NCI-H128 (cell line): ENCODE measurements at regions not wholly inside any gene's neighbourhood (a gene's known extent, or its start where the extent isn't known, plus 50 kb on each side); places are given as distances from the start of the nearest gene placed in this dataset.

Experiments
- DNase-seq: peaks from one replicate; lab custom pipeline; 2025; ENCODE audit not compliant: unreplicated experiment; lab: John Stamatoyannopoulos, UW

DNA sequence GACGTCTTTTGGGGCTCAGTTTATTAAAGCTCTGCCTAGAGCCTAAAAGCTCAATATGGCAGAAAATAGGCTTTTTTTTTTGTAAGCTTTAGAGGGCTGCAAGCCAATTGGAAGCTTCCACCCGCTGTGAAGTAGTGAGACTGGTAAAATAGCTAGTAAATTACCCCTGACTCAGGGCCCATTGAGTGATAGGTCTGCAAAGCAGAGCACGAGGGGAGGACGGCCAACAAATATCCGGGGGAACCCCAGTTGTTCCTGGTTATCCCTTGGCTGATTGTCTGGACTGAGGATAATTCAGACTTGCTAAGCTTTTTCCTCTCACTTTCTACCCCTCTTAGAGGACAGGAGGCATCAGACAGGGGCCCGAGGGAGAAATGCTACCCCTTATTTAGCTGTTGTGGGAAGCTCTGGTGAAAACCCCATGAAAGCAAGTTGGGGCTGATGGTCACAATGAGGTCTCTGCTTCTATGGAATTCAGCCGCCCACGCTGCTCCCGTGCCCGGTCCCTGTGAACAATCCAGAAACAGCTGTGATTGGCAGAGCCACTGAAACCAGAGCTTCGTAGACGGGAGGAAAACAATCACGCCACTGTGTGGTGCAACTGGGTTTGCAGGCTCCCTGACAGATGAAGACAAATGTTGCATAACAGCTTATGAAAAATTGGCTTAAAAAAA is 141.9 kb upstream of the LGALSL start:
- DNase-seq, result peak; percentile 18

DNA sequence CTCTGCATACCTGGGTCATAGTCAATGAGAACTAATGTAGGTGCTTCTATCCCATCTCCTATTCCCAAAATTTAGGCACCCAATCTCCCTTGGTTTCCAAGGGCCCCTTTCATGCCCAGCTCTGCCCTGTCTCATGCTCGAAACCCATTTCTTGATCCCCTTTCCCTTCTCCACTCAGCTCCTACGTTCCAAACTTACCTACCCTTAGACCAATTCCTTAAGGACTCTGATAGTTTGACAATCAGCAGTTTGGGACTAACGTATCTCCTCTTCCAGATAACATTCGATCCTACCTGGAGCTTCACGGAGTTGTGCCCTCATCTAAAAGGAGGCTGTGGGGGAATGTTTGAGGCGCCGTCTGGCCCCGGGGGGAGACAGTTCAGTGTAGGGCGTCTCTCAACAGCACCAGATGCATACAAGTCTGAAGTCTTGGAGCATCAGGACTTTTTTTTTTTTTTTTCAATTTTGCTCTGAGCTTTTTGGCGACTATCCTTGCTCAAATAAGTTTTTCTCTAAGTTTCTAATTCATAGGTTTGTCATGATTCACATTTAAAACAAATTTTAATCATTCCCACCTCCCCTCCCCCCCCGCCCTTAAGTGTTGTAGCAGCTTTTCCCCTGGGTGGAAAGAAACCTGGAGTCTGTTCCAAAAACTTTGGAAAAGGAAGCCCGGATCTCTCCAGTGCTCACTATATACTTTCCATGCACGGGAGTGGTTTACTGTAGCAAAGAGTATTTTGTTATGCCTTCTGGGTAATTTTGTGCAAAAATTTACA is 141.2 kb upstream of the LGALSL start:
- DNase-seq, result no peak

- DNase-seq, result no peak
Measured at GRCh38 chr2:64313398-64313723, 140.6 kb upstream of the LGALSL start.

GRCh38 chr2:64315291-64315960 is 138.5 kb upstream of the LGALSL start:
- no peak for DNase-seq

DNA sequence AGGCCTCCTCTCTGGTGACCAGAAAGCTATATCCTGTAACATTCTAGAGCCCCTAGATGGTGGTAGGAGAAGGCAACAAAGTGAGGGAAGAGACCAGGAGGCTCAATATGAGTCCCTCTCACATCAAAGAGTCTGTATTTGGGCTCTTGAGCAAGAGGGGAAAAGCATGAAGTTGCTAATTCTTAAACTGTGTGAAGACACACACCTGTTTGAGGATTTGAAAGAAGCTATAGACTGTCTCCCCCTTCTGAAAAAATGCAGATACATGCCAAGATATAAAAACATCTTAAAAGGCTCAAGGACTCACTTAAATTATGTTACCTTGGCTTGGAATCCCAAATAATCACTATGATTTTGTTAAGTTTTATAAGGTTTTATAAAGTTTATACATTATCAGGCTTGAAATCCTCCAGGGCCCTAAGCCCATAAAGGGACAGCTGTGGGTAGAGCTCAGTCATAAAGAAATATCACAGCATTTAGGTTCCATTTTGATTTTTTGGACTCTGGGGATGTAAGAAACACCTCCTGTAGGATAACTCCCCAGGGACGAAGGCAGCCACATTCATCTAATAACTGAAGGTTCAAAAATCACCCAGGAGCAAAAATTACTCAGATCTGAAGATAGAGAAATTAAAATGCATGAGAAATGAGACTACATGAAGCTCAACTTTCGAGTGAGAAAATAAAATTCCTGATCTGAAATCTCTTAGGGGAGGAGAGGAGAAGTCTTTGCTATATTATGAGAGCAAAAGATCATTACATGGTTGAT is 136.1 kb upstream of the LGALSL start:
- DNase-seq, result no peak

DNA sequence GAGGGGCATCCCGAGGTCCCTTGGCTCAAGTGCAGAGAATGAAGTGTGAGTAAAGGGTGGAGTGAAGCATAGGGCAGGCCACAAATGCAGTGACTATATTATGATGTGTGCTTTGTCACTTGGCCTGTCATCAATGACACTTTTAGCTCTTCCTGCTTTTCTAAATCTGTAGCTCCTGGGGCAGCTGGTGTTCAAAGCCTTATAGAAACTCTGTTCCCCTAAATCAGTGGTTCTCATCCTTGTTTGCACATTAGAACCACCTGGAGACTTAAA is 135.6 kb upstream of the LGALSL start:
- DNase-seq, result no peak

- no peak for DNase-seq
Measured at GRCh38 chr2:64319896-64320295, 134.1 kb upstream of the LGALSL start.

- no peak for DNase-seq
Measured at GRCh38 chr2:64322433-64322832, 131.5 kb upstream of the LGALSL start.

- DNase-seq, result no peak
Measured at GRCh38 chr2:64323197-64323596, 130.8 kb upstream of the LGALSL start.

- DNase-seq, result no peak
Measured at GRCh38 chr2:64324746-64325410, 129.1 kb upstream of the LGALSL start.

DNA sequence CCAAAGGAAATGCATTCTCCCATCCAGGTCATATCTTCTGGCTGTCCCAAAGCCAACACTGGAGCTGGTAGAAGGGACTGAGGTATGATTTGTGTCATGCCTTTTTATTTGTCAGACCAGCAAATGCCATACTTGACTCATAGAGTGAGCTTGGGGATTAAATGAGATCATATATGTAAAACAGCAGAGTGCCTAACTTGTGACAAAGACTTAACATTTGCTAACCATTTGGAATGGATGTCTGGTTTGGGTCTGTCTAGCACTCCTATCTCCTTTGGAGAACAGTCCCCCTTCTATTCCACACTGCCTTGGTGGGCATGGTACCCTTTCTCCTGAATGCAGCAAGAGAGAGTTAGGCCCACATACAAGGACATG is 128.5 kb upstream of the LGALSL start:
- no peak for DNase-seq

- DNase-seq, result no peak
Measured at GRCh38 chr2:64325852-64326577, 127.9 kb upstream of the LGALSL start.

DNA sequence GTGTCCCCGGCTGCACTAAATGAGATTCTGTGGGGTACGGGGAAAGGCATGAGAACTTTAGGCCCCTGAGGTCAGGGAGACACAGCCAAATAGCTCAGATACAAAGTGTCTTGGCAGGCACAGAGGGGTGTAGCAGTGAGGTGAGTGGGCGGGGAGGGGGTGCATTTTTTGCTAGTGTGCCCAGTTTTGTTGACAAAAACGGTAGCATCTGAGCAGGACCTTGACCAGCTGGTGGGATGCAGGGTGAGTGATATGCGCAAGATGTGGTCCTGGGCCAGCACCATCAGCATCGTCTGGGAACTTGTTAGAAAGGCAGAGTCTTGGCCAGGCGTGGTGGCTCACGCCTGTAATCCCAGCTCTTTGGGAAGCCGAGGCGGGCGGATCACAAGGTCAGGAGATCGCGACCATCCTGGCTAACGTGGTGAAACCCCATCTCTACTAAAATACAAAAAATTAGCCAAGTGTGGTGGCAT is 127.3 kb upstream of the LGALSL start:
- no peak for DNase-seq

DNA sequence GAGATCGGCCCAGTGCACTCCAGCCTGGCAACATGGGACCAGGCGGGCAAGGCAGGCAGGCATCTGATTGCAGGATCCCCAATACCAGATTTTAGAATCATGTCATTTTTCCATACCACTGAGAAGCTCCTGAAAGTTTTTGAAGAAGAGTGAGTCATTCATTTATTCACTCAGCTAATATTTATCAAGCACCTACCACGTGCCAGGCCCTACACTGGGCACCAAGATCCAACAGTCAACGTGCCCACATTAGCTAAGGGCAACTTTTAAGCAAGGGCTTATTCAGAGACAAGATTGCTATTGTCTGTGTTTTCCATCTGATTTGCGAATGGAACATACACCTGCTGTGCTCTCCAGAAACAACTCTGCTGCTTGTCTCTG is 126.8 kb upstream of the LGALSL start:
- DNase-seq, result no peak

DNA sequence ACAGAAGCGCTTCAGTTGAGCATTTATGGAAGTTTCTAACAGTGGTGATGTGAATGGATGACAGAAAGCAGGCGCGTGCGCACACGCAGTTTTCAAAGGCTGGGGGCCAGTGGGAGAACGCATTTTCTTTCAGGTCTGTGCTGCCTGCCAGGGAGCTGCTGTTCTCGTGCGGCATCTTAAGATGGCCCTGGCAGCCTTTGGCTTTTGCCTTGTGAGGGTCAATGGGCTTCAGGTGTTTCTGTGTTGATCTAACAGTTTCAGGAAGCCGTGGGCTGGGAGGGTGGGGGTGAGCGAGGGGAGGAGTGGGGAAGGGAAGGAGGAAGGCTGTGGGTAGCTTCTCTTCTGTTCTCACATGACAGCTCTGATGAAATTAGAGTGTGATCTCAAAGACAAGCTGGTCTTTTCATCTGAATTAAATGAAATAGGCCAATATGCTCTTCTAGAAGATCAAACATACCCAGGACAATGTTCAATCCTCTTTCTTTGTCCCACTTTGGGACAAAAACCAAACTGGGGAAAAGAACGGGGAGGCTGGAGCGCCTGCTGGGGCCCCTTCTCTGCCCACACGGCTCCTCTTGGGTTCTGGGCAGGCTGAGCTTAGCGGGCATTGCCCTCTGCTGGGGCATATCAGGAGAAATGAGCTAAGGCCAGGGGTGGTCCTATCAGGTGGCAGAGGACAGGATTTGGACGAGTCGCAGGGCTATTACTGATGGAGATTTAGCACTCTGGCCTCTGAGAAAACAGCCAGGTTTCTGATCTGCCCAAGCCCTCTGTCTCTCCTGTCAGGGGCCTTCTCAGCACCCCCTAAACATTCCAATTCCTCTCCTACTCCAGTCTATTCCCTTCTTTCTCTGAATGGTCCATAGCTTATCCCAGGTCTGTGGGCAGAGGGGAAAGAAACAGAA is 126.2 kb upstream of the LGALSL start:
- DNase-seq, result no peak

GRCh38 chr2:64328415-64328722 is 125.6 kb upstream of the LGALSL start:
- DNase-seq, result no peak

DNA sequence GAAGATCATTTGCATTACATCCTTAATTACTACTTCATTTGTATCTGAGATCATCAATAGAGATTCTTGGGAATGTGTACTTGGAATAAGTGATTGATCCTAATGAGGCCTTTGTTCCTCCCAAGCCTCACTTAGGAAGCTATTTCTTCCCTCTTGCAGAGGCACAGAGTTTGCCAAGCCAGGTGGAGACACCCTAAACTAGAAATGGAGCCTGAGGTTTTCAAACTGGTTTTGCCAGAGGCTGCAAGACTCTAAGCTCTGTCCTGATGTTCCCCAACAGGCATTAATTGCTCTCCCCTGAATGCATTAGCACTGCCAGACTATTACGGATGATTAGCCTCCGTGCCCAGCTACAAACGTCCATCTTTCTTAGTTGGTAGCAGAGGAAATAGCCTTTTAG is 125.2 kb upstream of the LGALSL start:
- no peak for DNase-seq

GRCh38 chr2:64329848-64330247 is 124.1 kb upstream of the LGALSL start:
- DNase-seq, result no peak

DNA sequence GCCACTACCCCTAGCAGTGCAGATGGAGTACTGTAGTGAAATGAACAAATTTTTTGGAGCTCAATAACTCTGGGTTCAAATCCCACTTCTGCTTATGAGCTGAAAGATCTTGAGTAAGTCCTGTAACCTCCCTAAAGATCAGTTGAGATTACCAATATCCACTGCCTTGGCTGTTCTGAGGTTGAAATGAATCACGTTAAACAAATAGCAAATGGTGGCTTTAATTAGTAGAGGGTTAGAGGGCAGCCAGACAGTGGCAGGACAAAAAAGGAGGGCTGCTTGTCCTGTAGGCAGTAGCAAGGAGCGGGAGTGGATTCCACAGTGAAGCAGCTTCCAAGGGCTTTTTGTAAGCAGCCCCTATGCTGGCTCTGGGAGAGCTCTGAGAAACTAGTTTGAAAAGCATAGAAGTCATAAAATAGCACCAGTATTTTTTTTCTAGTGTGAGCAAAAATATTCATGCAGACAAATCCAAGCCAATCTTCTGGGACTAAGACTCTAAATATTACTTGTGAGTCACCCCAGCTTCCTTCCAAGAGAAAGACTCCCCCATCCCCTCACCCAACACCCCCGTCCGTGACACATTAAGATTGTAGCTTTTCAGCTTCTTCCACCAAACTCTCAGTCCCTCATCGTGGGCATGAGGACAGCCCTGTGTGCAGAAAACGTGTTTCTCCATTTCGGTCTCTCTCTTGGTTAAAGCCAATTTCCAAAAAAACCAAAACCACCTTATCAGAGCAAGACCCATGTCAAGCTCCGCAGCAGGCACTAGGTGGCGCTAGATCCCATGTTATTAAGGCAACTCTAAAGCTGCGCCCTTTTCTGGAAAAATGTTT is 123.5 kb upstream of the LGALSL start:
- DNase-seq, result peak; percentile 79
